OCI-LY1 (cell line): ENCODE measurements at regions not wholly inside any gene's neighbourhood (a gene's known extent, or its start where the extent isn't known, plus 50 kb on each side); places are given as distances from the start of the nearest gene placed in this dataset.

ENCODE experiments used
- H2AFZ ChIP-seq: fragments of 200-600 bp; sonication (generic), shearing (Covaris generic); 2 replicates; pipeline ENCODE4 v1.6.0; 2014; ENCODE audit warnings: antibody characterized with exemption, mild to moderate bottlenecking, low read length
- H3F3A ChIP-seq: fragments of 200-600 bp; sonication (generic), shearing (Covaris generic); 2 replicates; pipeline ENCODE4 v1.6.0; 2014; ENCODE audit warnings: mild to moderate bottlenecking, antibody characterized with exemption, low read length, moderate library complexity; ENCODE audit not compliant: insufficient read depth
- H3K27ac ChIP-seq: fragments of 200-600 bp; sonication (generic); 2 replicates; pipeline ENCODE4 v1.5.1; 2014; ENCODE audit warnings: low read length, mixed run types, mild to moderate bottlenecking, low read depth; ENCODE audit not compliant: poor library complexity, severe bottlenecking
- H3K27me3 ChIP-seq: fragments of 200-600 bp; sonication (generic); 2 replicates; pipeline ENCODE4 v1.6.0; 2014; ENCODE audit warnings: antibody characterized with exemption, mild to moderate bottlenecking, low read length, moderate library complexity; ENCODE audit not compliant: insufficient read depth
- H3K36me3 ChIP-seq: fragments of 200-600 bp; sonication (generic); 2 replicates; pipeline ENCODE4 v1.6.1; 2014; ENCODE audit warnings: mild to moderate bottlenecking, antibody characterized with exemption, low read length, moderate library complexity, mixed read lengths; ENCODE audit not compliant: insufficient read depth
- H3K4me1 ChIP-seq: fragments of 200-600 bp; sonication (generic); 2 replicates; pipeline ENCODE4 v1.5.1; 2014; ENCODE audit warnings: mild to moderate bottlenecking, low read length, moderate library complexity; ENCODE audit not compliant: insufficient read depth, severe bottlenecking
- H3K4me2 ChIP-seq: fragments of 200-600 bp; sonication (generic), shearing (Covaris generic); 2 replicates; pipeline ENCODE4 v1.6.1; 2014; ENCODE audit warnings: low read length
- H3K4me3 ChIP-seq: fragments of 200-600 bp; sonication (generic); 2 replicates; pipeline ENCODE4 v1.5.1; 2014; ENCODE audit warnings: low read length, low read depth, mild to moderate bottlenecking, mixed read lengths; ENCODE audit not compliant: poor library complexity, severe bottlenecking
- H3K79me2 ChIP-seq: fragments of 200-600 bp; shearing (Covaris generic); 2 replicates; pipeline ENCODE4 v1.6.1; 2016; ENCODE audit warnings: mixed run types, low read length, mixed read lengths; ENCODE audit not compliant: insufficient read depth
- H3K9ac ChIP-seq: fragments of 200-600 bp; sonication (generic), shearing (Covaris generic); 2 replicates; pipeline ENCODE4 v1.6.1; 2014; ENCODE audit warnings: mild to moderate bottlenecking, low read length, mixed read lengths
- H3K9me2 ChIP-seq: fragments of 200-600 bp; sonication (generic), shearing (Covaris generic); 2 replicates; pipeline ENCODE4 v1.6.1; 2014; ENCODE audit warnings: low read depth, mild to moderate bottlenecking, low read length, mixed read lengths
- H3K9me3 ChIP-seq: fragments of 200-600 bp; shearing (Covaris generic); 2 replicates; pipeline ENCODE4 v1.6.1; 2014; ENCODE audit warnings: low read length, mixed read lengths
- H4K20me1 ChIP-seq: fragments of 200-600 bp; sonication (generic), shearing (Covaris generic); 2 replicates; pipeline ENCODE4 v1.6.0; 2016; ENCODE audit warnings: mild to moderate bottlenecking, low read length; ENCODE audit not compliant: insufficient read depth
- EZH2 ChIP-seq: fragments of 200-600 bp; sonication (generic), shearing (Covaris generic); IDR thresholded peaks from 2 replicates; pipeline ENCODE4 v1.8.0; 2017; ENCODE audit warnings: borderline replicate concordance, mixed run types, mild to moderate bottlenecking, antibody characterized with exemption, low read length, moderate library complexity, mixed read lengths
- TF ChIP-seq, protein P1 (sequence below): fragments of 200-600 bp; sonication (generic), shearing (Covaris generic); IDR thresholded peaks from 2 replicates; pipeline ENCODE4 v1.5.1; 2017; ENCODE audit warnings: mild to moderate bottlenecking, antibody characterized with exemption, low read length, moderate library complexity, mixed read lengths

DNA sequence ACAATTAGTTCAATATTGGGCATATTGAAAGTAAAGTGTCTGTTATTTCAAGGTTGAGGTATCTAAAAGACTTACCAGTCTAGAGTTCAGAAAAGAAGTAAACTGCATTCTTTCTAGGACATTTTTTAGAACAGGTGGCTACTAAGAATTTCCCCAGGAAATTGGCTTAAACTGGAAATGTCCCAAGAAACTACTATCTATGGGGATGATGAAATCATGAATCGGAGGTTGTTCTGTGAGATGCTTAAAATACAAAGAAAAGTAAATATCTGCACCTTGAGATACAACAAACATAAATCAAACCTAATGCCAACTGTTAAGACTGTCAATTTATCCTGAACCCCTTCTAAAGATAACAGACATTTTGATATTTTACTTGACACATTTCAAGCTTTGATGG is 226.5 kb upstream of the NREP start:
- no peaks in the 10 kb centered on the region for H4K20me1 ChIP-seq
- H3K27ac ChIP-seq: no peak overlapping the region
- H3K27me3 ChIP-seq: no peaks in the 10 kb centered on the region
- no peak overlapping the region for H3K9ac ChIP-seq
- no peaks in the 10 kb centered on the region for H3K36me3 ChIP-seq
- H3K9me3 ChIP-seq: no peaks in the 10 kb centered on the region
- no peak overlapping the region for H3K4me2 ChIP-seq
- no peaks in the 10 kb centered on the region for H3F3A ChIP-seq
- H3K4me1 ChIP-seq: no peaks in the 10 kb centered on the region
- H3K9me2 ChIP-seq: no peaks in the 10 kb centered on the region
- H2AFZ ChIP-seq: no peak overlapping the region
- H3K79me2 ChIP-seq: no peaks in the 10 kb centered on the region
- H3K4me3 ChIP-seq: no peak overlapping the region
- TF ChIP-seq, protein P1, sequence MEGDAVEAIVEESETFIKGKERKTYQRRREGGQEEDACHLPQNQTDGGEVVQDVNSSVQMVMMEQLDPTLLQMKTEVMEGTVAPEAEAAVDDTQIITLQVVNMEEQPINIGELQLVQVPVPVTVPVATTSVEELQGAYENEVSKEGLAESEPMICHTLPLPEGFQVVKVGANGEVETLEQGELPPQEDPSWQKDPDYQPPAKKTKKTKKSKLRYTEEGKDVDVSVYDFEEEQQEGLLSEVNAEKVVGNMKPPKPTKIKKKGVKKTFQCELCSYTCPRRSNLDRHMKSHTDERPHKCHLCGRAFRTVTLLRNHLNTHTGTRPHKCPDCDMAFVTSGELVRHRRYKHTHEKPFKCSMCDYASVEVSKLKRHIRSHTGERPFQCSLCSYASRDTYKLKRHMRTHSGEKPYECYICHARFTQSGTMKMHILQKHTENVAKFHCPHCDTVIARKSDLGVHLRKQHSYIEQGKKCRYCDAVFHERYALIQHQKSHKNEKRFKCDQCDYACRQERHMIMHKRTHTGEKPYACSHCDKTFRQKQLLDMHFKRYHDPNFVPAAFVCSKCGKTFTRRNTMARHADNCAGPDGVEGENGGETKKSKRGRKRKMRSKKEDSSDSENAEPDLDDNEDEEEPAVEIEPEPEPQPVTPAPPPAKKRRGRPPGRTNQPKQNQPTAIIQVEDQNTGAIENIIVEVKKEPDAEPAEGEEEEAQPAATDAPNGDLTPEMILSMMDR: no peak
- TF ChIP-seq EZH2: no peak

GRCh38 chr5:111977436-111977829 is 220.4 kb upstream of the NREP start:
- Histone ChIP-seq H4K20me1 (no peaks in the 10 kb centered on the region), H2AFZ (no peak overlapping the region), H3F3A (no peaks in the 10 kb centered on the region), H3K9me2 (no peaks in the 10 kb centered on the region), H3K9ac (no peak overlapping the region), H3K79me2 (no peaks in the 10 kb centered on the region), H3K9me3 (no peaks in the 10 kb centered on the region), H3K27me3 (no peaks in the 10 kb centered on the region), H3K4me3 (no peak overlapping the region), H3K4me2 (no peak overlapping the region), H3K27ac (no peak overlapping the region), H3K36me3 (no peaks in the 10 kb centered on the region), H3K4me1 (no peaks in the 10 kb centered on the region)
- TF ChIP-seq, protein P1: no peak
- no peak for TF ChIP-seq EZH2

DNA sequence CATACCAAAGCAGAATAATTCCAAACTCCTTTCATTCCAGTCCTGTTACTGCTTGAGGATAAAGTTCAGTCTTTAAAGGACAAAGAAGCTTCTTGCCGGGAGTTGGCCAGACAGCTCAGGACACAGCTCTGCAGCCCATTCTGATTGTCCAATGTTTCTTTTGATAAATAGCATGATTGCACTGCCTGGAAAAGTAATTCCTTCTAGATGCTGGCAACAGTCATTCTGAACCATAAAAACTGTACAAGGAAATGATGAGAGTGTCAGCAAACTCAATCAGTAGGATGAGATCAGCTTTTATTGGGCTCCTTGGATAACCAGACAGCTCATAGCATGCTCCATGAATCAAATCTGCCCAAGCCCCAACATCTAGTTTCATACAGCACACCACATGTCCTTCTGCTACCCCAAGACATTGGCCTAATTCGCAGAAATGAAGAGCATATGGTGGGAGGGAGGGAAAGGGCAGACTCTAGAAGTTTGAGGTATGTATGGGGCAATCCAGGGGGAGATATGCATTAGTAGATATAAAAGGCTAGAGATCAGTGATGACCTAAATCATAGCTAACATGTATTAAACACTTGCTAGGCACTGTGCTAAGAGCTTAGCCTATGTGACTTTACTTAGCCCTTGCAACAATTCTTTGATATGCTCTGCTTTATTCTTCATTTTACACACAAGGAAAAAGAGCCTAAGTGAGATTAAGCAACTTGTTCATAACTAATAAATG is 219.9 kb upstream of the NREP start:
- no peaks in the 10 kb centered on the region for H3K9me3 ChIP-seq
- no peak overlapping the region for H2AFZ ChIP-seq
- TF ChIP-seq, protein P1: no peak
- no peak for TF ChIP-seq EZH2
- H3K4me1 ChIP-seq: no peaks in the 10 kb centered on the region
- H3F3A ChIP-seq: no peaks in the 10 kb centered on the region
- H3K4me2 ChIP-seq: no peak overlapping the region
- no peak overlapping the region for H3K4me3 ChIP-seq
- no peak overlapping the region for H3K9ac ChIP-seq
- no peaks in the 10 kb centered on the region for H3K36me3 ChIP-seq
- no peaks in the 10 kb centered on the region for H3K79me2 ChIP-seq
- H3K9me2 ChIP-seq: no peaks in the 10 kb centered on the region
- H3K27ac ChIP-seq: no peak overlapping the region
- no peaks in the 10 kb centered on the region for H4K20me1 ChIP-seq
- H3K27me3 ChIP-seq: no peaks in the 10 kb centered on the region
